ENCODE measurements at regions not wholly inside any gene's neighbourhood (a gene's known extent, or its start where the extent isn't known, plus 50 kb on each side); places are given as distances from the start of the nearest gene placed in this dataset.
A peak's percentile ranks its signal among the peaks of the same experiment; 100 is the strongest.
"Not testable (repeated sequence)": the region's sequence is repeated elsewhere in the genome, so short reads cannot be mapped to it uniquely, and the experiment has no call there.

DNA sequence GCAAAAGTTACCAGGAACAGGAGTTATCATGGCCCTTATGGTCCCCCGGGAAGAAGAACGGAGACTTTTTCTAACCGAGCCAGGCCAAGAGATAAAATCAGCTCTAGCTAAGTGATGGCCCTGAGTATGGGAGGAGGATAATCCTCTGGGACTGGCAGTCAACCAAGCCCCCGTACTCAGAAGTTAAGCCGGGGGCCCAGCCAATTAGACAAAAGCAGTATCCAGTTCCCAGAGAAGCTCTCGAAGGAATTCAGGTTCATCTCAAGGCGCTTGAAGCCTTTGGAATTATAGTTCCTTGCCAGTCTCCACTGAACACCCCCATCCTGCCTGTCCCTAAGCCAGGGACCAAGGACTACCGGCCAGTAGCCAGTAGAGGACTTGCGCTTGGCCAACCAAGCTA is 365.3 kb upstream of the TCF4 start:
- ATAC-seq (ENCODE audit: low FRiP score in 2 of 2): no peak
- WGBS, 2 donors: 90 to 93% methylated on average over 7 to 9 of the region's 9 CpGs

DNA sequence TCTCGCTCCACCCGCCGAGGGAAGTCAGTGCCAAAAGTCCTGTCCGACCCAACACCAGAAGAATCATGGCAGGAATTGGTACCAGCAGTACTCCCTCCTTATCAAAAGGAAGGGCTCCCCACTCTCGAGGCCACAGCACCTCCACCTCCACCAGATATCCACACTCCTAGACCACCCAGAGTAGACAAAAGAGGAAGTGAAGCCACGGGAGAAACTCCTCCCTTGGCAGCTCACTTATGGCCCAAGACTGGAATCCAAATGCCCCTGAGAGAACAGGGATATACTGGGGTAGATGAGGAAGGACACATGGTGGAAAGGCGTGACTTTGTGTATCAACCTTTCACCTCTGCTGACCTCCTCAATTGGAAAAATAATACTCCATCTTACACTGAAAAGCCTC is 363.7 kb upstream of the TCF4 start:
- H3K27me3 ChIP-seq; H3K4me1 ChIP-seq; DNase-seq; H3K36me3 ChIP-seq; H3K27ac ChIP-seq; H3K9me3 ChIP-seq; H3K4me3 ChIP-seq; ATAC-seq (ENCODE audit: low FRiP score in 2 of 2): not testable (repeated sequence)
- 85 to 86% methylated on average over 7 of the region's 7 CpGs for WGBS, 2 donors

More for the DNA sequence above, 365.3 kb upstream of the TCF4 start:
- Histone ChIP-seq H3K36me3 (no peaks in the 10 kb centered on the region), H3K27ac (no peak overlapping the region), H3K27me3 (no peaks in the 10 kb centered on the region), H3K4me1 (no peaks in the 10 kb centered on the region), H3K4me3 (no peak overlapping the region), H3K9me3 (no peaks in the 10 kb centered on the region)
- DNase-seq: no peak
- TF ChIP-seq, protein P1, sequence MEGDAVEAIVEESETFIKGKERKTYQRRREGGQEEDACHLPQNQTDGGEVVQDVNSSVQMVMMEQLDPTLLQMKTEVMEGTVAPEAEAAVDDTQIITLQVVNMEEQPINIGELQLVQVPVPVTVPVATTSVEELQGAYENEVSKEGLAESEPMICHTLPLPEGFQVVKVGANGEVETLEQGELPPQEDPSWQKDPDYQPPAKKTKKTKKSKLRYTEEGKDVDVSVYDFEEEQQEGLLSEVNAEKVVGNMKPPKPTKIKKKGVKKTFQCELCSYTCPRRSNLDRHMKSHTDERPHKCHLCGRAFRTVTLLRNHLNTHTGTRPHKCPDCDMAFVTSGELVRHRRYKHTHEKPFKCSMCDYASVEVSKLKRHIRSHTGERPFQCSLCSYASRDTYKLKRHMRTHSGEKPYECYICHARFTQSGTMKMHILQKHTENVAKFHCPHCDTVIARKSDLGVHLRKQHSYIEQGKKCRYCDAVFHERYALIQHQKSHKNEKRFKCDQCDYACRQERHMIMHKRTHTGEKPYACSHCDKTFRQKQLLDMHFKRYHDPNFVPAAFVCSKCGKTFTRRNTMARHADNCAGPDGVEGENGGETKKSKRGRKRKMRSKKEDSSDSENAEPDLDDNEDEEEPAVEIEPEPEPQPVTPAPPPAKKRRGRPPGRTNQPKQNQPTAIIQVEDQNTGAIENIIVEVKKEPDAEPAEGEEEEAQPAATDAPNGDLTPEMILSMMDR (IDR thresholded peaks at IDR 0.05): no peak

DNA sequence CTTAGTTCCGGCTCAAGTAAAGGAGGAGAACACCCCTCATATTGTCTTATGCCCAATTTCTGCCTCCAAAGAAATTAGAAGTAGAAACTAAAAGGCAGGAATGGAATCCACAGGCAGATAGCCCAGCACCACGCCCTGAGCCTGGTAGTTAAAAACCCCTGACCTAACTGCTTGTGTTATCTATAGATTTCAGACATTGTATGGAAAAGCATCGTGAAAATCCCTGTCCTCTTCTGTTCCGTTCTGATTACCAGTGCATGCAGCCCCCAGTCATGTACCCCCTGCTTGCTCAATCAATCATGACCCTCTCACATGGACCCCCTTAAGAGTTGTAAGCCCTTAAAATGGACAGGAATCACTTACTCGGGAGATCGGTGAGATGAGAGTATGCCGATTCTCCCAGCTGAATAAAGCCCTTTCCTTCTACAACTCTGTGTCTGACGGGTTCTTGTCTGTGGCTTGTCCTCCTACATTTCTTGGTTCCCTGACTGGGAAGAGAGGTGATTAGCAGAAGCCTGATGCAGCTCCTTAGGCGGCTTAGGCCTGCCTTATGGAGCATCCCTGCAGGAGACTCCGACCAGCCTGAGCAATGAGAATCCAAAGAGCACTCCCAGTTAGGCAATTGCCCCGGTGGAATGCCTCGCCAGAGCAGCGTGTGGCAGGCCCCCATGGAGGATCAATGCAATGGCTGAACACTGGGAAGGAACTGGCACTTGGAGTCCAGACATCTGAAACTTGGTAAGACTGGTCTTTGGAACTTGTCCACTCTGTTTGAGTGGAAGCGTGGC is 362.6 kb upstream of the TCF4 start:
- WGBS, 2 donors: 90 to 97% methylated on average over 14 of the region's 14 CpGs
- Histone ChIP-seq H3K4me1 (no peaks in the 10 kb centered on the region), H3K4me3 (no peak overlapping the region), H3K27me3 (no peaks in the 10 kb centered on the region), H3K36me3 (no peaks in the 10 kb centered on the region), H3K27ac (no peak overlapping the region), H3K9me3 (no peaks in the 10 kb centered on the region)
- no peak for ATAC-seq (ENCODE audit: low FRiP score in 2 of 2)
- DNase-seq: peak in 1 of 2 donors; percentile 30
- TF ChIP-seq, protein P1 (IDR thresholded peaks at IDR 0.05): no peak
- TF ChIP-seq POLR2A (IDR thresholded peaks at IDR 0.05) (no peak), EP300 (IDR thresholded peaks at IDR 0.05) (no peak), POLR2AphosphoS5 (IDR thresholded peaks at IDR 0.05) (no peak)

DNA sequence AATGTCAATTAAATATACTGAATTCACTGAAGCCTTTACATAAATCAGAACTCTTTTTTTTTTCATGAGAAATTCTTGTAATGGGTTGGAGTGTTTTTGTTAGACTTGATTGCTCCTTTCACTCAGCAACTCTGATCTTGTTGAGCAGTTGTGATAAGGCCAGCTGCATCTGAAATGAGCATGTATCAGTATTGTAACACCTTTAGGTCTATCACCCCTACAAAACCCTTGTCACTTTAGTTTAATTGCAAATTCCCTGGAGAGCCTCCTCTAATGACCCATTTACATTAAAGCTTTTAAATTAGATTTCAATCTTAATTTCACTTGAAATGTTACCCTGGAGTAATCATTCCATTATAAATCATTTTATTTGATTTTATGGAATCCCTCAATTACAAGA is 346.8 kb upstream of the TCF4 start:
- TF ChIP-seq EP300 (IDR thresholded peaks at IDR 0.05) (no peak), POLR2AphosphoS5 (IDR thresholded peaks at IDR 0.05) (no peak), POLR2A (IDR thresholded peaks at IDR 0.05) (no peak)
- TF ChIP-seq, protein P1 (IDR thresholded peaks at IDR 0.05): no peak
- Histone ChIP-seq H3K36me3 (no peaks in the 10 kb centered on the region), H3K9me3 (peaks cover 6 to 16% (median 11%) of the 10 kb centered on the region in 4 donors), H3K27ac (no peak overlapping the region), H3K4me3 (no peak overlapping the region), H3K4me1 (no peaks in the 10 kb centered on the region), H3K27me3 (no peaks in the 10 kb centered on the region)
- DNase-seq (no peak), ATAC-seq (ENCODE audit: low FRiP score in 2 of 2) (no peak)

DNA sequence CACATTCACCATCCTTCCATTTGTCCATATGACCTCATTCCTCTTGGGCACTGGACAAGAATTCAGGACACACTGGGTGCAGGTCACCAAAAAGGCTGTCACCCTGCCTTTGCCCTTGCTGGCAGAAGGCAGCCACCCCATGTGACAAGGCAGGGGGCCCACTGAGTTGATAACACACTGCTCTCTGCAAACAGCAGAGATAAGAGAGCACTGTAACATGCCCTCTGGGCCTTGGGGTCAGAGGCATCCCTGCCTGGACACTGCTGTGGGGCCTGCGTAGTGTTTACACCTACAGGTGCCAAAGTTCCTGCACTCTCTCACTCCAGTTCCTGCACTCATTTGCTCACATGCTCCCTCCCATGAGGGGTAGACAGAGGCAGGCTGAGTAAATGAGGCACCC is 344.7 kb upstream of the TCF4 start:
- Histone ChIP-seq H3K36me3 (no peaks in the 10 kb centered on the region), H3K9me3 (peaks cover 6 to 14% (median 10%) of the 10 kb centered on the region in 4 donors), H3K27ac (no peak overlapping the region), H3K4me1 (no peaks in the 10 kb centered on the region), H3K4me3 (no peak overlapping the region), H3K27me3 (no peaks in the 10 kb centered on the region)
- 90 to 100% methylated on average over 1 of the region's 1 CpG for WGBS, 2 donors
- TF ChIP-seq, protein P1 (IDR thresholded peaks at IDR 0.05): no peak
- no peak for TF ChIP-seq POLR2AphosphoS5 (IDR thresholded peaks at IDR 0.05)
- TF ChIP-seq EP300 (IDR thresholded peaks at IDR 0.05): no peak
- no peak for TF ChIP-seq POLR2A (IDR thresholded peaks at IDR 0.05)
- ATAC-seq (ENCODE audit: low FRiP score in 2 of 2) (no peak), DNase-seq (no peak)
